CD4-positive, alpha-beta T cell treated with Interleukin-17A for 1 hour (primary cell): ENCODE measurements at regions not wholly inside any gene's neighbourhood (a gene's known extent, or its start where the extent isn't known, plus 50 kb on each side); places are given as distances from the start of the nearest gene placed in this dataset.
A peak's percentile ranks its signal among the peaks of the same experiment; 100 is the strongest.
"Not testable (repeated sequence)": the region's sequence is repeated elsewhere in the genome, so short reads cannot be mapped to it uniquely, and the experiment has no call there.

ENCODE experiments used
- DNase-seq: peaks from one replicate; pipeline ENCODE4 v3.0.0-alpha.2; 2020

DNA sequence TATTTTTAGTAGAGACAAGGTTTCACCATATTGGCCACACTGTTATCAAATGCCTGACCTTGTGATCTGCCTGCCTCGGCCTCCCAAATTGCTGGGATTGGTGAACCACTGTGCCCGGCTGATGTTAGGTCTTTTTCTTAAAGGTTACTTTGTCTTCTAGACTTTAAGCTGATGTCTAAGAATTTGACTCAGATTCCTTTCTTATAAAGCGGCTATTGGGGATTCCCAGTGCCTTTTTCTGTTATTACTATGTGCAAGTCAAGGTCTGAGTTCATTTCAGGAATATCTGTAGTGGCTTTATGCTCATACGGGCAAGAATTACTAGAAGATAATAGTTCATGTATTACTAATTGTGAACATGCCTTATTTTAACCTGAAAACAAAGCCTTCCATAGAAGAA lies 102.8 kb downstream of the LAT start:
- DNase-seq = not testable (repeated sequence)

DNA sequence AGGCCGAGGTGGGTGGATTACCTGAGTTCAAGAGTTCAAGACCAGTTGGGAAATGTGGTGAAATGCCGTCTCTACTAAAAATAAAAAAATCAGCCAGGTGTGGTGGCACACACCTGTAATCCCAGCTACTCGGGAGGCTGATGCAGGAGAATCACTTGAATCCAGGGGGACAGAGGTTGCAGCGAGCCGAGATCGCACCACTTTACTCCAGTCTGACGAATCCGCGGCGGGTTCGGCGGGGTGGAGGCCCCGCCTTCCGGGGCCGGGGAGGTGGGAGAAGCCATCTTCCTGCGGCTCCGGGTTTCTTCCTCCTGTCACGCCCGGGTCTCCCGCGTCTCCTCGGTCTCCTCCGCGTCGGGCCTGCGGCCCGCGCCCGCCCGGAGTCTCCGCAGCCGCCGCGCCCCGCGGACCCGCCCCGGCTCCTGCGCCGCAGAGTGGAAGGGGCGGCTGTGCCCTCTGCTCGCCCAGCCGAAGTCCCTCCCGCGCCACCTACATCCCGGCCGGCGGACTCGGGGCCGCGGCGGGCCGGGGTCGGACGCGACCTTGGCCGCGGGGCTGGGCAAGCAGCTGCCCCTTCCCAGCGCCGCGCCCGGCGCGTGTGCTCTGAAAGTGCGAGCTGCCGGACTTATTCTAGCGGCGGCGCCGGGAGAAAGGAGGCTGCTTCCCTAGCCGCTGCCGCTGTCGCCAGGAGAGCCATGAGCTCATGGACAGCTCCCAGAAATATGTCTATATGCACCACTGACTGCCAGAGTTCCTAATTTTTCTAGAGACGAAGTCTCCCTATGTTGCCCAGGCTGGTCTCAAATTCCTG lies 97.2 kb downstream of the LAT start:
- peak; percentile 49 for DNase-seq

GRCh38 chr16:29074554-29075402 lies 89.9 kb downstream of the LAT start:
- DNase-seq = peak; percentile 45

DNA sequence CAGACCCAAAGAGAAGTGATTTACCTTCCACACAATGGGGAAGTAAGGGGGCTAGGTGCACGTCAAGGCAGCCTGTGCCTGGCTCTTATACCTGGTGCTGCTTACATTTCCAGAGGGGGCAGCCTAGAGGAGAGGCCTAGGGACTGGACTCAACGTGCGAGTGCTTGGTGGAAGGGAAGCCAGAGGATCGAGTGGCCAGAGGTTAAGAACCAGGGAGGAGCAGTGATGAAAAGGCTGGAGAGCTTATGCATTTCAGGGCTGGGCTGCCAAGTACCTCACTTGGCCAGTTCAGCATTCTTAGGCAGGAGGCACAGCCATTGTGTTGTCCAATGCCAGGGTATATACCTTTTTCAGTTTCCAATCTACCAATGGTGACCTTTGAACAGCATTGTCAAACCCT lies 77.4 kb downstream of the LAT start:
- DNase-seq = not testable (repeated sequence)

- DNase-seq = not testable (repeated sequence)
Observed at GRCh38 chr16:29061467-29061921, 76.6 kb downstream of the LAT start.

GRCh38 chr16:29060022-29060810 lies 75.4 kb downstream of the LAT start:
- not testable (repeated sequence) for DNase-seq

DNA sequence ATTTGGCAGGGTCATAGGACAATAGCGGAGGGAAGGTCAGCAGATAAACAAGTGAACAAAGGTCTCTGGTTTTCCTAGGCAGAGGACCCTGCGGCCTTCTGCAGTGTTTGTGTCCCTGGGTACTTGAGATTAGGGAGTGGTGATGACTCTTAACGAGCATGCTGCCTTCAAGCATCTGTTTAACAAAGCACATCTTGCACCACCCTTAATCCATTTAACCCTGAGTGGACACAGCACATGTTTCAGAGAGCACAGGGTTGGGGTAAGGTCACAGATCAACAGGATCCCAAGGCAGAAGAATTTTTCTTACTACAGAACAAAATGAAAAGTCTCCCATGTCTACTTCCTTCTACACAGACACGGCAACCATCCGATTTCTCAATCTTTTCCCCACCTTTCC lies 74.7 kb downstream of the LAT start:
- DNase-seq = not testable (repeated sequence)
